Hindlimb muscle (tissue), 1 donor: ENCODE measurements at regions not wholly inside any gene's neighbourhood (a gene's known extent, or its start where the extent isn't known, plus 50 kb on each side); places are given as distances from the start of the nearest gene placed in this dataset.

ENCODE experiments used
- DNase-seq: peaks from one replicate; pipeline ENCODE4 v3.0.0-alpha.2; 2013

DNA sequence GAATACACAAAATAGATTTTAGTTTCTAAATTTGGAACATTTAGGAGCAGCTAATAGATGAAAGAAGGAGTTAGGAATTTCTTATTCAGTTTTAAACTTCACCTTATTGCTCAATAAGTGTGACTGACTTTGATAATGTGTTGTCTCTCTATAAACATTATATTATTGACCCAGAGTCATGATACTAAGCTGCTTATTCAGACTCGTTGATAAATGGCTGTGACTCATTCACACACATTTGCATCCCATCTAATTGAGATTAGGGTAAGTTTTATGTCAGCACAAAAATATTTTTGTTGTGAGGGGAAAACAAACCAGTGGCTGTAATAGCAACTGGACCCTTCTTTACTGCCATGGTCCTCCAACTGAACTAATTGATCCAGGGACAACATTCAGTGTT, 137.6 kb downstream of the GOLIM4 start:
- DNase-seq = no peak

DNA sequence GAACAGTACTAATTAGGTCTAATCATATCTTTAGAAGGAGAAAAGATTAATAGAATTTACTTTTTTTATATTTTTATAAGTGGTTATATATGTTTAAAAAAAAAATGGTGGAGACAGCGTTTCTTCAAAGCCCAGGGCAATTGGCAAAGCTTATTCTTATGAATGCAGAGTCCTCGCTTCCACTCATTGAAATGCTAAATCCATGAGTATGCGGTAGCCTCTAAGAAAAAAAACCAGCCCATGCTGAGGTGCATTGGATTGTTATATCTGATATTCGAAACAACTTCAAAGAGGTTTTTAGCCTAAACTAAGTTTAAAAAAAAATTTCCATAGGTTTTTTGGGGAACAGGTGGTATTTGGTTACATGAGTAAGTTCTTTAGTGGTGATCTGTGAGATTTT, 142.8 kb downstream of the GOLIM4 start:
- DNase-seq = no peak

DNA sequence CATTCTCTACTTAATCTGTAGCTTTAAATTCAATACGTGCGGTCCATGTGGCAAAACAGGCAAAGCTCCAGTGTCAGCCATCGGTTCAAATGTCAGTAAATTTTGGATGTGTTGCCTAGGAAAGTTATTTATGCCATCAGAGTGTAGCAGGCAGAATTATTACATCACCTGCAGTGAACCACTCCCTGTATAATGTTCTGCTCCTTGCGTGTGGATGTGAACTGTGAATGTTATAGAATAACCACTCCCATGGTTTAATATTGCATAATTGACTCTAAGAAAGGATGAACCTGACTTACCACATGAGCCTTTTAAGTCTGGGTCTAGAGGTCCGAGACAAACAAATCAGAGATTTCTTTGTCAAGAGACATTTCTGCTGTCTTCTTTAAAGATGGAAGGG, 145.5 kb downstream of the GOLIM4 start:
- DNase-seq = no peak

GRCh38 chr3:167941234-167941995, 154.3 kb downstream of the GOLIM4 start:
- DNase-seq = peak; percentile 47

DNA sequence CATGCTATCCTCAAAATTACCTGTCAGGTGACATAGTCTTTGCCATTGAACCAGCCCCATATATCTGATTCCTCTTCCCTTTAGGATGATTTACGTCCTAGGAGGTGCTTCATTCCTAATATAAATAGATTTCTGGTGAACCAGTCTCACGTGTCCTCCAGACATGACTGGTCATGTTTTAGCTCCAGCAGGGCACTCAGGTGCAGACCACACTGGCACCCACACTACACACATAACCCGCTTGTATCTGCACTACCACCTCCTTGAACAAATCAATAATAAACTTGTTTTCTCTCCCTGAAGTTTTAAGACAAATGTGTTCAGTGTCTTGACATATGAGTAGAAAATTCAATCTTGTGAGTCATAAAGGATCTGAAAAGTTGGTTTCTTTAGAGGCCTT, 155.5 kb downstream of the GOLIM4 start:
- no peak for DNase-seq

GRCh38 chr3:167938516-167938915, 157.2 kb downstream of the GOLIM4 start:
- no peak for DNase-seq

DNA sequence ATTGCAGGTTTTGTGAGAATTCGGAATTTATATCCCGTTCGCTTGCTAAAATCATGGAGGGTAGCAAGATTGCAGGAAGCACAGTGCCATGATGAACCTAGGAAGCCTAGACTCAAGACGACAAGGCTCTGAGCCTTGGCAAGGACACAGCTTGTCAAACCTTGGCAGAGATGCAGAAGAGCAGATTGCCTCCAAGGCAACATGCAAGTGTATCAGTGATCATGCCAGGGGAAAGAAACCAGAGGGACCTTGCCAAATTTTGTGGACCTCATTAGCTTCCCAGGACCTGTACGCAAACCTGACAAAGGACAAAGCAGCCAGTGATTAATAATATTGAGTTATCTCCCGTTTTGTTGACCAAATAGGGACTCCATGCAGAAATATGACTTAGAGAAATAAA, 159.7 kb downstream of the GOLIM4 start:
- no peak for DNase-seq

- no peak for DNase-seq
Observed at GRCh38 chr3:167930453-167930852, 165.3 kb downstream of the GOLIM4 start.

DNA sequence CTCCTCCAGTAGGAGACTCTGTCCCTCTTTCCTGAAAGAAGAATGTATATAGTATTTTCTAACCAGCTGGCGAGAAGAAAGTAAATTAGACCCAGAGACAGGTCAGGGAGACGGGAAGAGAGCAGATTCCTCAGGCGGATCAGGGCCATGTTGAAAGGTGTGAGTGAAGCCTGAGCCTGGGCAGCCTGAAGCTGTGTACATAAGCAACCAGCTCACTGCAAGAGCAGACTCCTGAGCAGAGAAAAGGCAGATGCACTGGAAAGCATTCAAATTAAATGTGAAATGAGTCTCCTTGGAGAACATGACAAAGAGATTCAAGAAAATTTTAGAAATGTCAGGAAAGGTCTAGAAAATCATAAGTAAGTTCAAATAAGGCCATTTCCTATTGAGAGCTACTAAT, 165.8 kb downstream of the GOLIM4 start:
- DNase-seq = no peak

DNA sequence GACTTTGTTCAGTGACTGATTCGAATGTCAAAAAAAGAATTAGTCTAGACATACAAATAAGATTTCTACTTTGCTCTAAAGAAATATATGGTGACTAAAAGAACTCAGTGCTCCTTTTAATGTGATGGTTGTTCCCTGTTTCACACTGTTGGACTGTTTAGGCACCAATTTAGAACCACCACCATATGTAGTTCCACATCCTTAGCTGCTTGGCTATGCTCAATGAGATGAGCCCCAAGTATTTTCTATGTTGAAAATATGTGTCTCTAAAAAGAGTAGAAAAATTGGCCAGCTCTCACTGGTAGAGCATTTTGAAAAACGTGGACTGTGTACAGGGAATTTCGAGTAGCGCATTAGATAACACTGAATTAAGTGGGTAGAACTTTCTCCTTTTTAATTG, 167.3 kb downstream of the GOLIM4 start:
- no peak for DNase-seq

DNA sequence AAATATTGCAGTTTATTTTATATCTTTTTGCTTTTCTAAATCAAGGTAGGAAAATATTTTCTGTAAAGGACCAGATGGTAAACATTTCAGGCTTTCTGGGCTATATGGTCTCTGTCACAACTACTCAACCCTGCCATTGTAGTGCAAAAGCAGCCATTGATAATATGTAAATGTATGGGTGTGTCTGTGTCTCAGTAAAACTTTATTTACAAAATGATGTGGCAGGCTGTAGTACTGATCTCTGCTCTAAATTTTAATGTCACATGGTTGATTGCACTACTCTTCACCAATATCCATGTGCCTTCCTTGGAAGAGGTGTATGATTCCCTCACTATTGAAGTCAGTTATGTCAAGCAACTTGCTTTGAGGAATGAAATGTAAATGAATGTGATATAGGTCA, 175.0 kb downstream of the GOLIM4 start:
- DNase-seq = no peak

- no peak for DNase-seq
Observed at GRCh38 chr3:167919590-167919989, 176.1 kb downstream of the GOLIM4 start.

GRCh38 chr3:167918686-167919085, 177.0 kb downstream of the GOLIM4 start:
- no peak for DNase-seq

DNA sequence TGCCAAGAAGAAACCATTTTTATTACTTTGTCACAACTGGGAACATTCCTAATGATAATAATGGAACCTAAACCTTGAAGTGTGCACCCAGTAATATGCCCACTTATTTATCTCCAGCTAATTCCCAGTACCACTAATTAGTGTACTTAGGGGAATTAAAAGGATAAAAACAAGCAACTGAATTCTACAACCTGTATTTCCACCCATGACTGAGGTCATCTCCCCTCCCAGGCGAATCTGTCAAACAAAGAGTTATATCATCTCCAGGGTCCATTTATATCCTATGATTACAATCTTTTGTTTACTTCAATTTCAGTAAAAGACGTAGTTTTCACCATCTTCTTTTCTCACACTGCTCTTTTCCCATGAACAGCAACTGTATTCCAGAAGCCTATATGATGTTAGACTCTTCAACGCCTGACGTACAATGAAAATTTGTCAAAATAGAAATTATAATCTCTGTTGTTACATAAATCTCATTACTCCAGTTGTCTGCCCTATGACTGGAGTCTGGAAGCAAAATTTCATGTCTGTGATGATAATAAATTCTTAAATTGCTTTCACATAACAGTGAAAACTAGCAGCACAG, 177.6 kb downstream of the GOLIM4 start:
- DNase-seq = no peak

DNA sequence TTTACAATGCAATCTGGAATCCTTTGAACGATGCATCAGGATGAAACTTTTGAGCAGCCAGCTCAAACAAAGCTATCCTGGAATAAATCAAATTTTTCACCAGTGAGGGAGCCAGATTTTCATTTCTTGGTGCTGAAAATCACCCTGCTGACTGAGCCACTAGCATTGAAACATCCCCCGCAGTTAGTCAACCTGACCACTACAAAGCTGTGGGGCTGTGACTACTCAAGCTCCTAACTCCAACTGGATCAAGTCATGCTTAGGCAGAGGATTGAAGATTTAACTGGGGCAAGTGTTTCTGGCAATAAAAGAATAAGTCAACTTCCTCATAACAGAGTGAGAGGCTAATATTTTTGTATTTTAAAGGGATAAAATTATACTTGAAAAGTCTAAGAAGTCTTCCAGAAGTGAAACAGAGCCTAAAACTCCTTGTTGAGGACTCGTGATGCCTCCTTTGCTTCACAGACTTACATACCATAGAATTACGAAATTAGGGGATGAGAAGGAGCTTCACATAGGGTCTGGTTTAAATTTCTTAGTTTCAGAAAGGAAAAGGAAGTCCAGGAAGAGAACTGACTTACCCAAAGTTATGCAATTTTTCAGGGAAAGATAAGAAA, 177.8 kb downstream of the SERPINI1 start:
- no peak for DNase-seq

DNA sequence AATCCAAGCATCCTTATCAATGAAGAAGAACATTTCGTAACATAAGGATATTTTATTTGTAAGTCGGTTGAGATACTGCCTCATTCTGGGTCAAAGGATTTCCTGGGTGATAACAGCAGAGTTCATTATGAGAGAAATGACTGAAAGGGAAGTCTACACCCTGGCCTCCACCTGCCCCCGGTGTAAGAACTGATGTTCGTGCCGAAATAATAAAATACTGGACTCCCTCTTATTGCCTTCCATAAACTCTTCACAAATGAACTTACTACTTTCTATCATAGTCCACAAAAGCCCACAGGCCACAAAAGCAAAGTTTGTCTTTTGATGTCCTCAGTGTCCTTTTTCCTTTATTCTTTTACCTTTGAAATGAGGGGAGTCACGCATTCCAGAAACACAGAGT, 174.4 kb downstream of the SERPINI1 start:
- DNase-seq = no peak

DNA sequence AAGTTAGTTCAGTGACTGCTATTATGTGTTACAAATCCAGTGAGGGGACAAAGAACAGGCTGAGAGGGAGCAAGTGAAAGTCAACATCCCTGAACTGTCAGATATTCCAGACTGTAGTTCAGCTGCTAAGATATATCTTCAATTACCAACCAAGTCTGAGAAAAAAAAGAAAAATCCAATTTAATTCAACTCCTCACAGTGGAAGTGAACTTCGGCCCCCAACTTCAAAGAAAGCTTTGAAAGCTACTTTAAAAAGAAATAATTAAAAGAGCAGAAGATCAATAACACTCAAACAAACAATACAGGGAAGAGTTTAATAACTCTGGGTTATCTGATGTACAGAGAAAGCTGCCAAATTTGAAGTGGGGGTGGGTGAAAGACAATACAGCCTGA, 174.0 kb downstream of the SERPINI1 start:
- no peak for DNase-seq

GRCh38 chr3:167908746-167909503, 173.4 kb downstream of the SERPINI1 start:
- DNase-seq = no peak

- no peak for DNase-seq
Observed at GRCh38 chr3:167908221-167908620, 172.7 kb downstream of the SERPINI1 start.

DNA sequence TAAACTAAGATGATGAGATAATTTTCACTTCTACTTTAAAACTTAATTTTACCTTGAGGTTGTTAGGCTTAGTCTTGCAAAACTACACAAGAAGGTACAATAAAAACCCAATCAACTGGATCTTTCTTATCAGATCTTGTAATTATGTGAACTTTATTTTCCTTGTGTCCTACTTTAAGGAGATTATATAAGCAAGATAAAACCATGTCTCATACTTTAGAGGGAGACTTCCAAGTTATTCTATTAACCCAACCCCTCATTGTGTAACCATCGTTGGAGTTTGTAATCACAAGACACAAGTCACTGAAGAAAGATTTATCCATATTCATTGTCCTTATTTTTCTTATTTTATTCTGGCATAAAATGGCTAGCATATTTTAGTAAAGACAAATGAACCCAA, 165.6 kb downstream of the SERPINI1 start:
- no peak for DNase-seq

DNA sequence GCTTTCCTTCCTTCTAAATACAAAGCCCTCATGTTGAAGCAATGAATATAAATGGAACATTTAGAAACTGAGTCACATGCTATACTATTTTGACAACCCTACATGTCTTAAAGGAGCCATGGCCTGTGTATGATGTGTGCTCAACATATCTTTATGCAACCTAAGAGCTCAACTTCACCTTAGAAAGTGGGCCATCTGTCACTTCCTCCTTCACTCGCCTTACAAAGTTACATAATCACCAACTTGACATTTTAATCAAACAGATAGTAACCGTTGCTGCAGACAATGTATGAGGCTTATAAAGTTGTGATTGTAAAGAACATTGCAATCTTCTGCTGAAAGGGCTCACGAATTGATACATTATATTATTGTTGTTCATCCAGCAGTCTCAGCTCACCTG, 163.6 kb downstream of the SERPINI1 start:
- no peak for DNase-seq

DNA sequence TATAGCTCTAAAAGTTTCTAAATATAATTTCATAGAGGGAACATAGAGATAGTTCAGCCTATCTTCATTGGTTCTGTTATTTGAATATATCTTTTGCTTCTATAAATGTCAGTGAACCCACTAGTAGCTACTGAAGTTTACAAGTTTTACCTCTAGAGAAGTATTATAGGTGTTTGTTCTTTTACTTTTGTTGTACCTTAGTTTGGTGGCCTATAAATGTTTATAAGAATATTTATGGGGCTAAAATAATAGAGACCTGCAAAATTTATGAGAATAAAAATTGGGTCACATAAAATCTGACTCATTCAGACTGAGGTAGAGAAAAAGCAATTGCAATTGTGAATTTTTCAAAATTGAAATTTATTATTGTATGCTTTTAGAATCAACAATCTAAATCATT, 162.6 kb downstream of the SERPINI1 start:
- DNase-seq = no peak

DNA sequence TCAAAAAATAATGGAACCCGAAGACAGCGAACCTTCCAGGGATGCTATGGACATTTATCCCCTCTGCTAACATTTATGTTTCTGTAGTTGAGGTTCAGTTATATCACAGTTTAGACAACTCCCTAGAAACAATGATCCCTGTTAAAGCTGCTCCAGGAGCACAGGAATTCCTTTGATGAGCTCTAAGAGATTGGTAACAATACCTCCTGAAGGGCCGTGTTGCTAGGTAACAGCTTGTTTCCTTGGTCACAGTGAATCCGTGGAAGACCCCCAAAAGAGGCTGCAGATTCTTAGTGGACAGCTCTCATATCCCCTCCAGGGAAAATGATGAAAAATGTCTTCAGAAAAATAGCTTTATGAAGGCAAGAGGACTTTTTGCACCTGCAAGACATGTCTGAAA, 160.2 kb downstream of the SERPINI1 start:
- no peak for DNase-seq

DNA sequence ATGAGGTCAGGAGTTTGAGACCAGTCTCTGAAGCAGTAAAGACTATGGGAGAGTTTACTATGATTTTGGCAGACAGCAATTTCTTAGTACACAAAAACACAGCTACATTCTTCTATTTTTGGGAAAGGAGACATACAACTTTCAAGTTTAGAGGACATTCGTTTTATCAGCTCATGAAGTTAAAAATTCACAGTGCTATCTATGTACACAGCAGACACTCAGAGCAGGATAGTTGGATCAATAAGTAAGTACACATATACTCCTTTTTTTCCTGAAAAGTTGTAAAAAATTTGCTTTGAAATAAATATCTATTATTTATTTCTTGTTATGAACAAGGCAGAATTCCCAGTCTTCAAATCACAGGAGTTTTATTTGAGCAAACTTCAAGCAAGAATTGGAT, 159.7 kb downstream of the SERPINI1 start:
- DNase-seq = no peak
